Transverse colon (tissue), 4 donors: ENCODE measurements at regions not wholly inside any gene's neighbourhood (a gene's known extent, or its start where the extent isn't known, plus 50 kb on each side); places are given as distances from the start of the nearest gene placed in this dataset.

Source experiments
- DNase-seq: peaks from one replicate; pipeline ENCODE4 v3.0.0-alpha.2; 2019
- H3K27ac ChIP-seq, 4 donors: fragments of 200-600 bp; sonication (generic); 2 replicates each; pipeline ENCODE4 v1.5.1; 2016 to 2018; ENCODE audit warnings: inconsistent platforms in 4 of 4
- H3K27me3 ChIP-seq: fragments of 200-600 bp; sonication (generic); 2 replicates; pipeline ENCODE4 v1.5.1; 2017; ENCODE audit warnings: inconsistent platforms
- H3K36me3 ChIP-seq, 4 donors: fragments of 200-600 bp; sonication (generic); 2 replicates each; pipeline ENCODE4 v1.5.1; 2017 to 2019; ENCODE audit warnings: inconsistent platforms in 4 of 4
- H3K4me1 ChIP-seq, 4 donors: fragments of 200-600 bp; sonication (generic); 2 replicates each; pipeline ENCODE4 v1.5.1; 2017 to 2020; ENCODE audit warnings: inconsistent platforms in 4 of 4
- H3K4me3 ChIP-seq, 4 donors: fragments of 200-600 bp; sonication (generic); 1 replicate in 1 of 4; 2 replicates in 3 of 4; pipeline versions ENCODE4 v1.5.1 to v1.6.1; 2017 to 2019; ENCODE audit warnings: inconsistent platforms in 4 of 4
- H3K9me3 ChIP-seq, 2 donors: fragments of 200-600 bp; sonication (generic); 2 replicates each; pipeline ENCODE4 v1.5.1; 2017 to 2019; ENCODE audit warnings: inconsistent platforms in 2 of 2
- CTCF ChIP-seq, 5 experiments: fragments of 200-600 bp in 3 of 5; fragments of 450-650 bp in 2 of 5; sonication (generic) in 3 of 5; IDR thresholded peaks; 1 replicate in 2 of 5; 2 replicates in 3 of 5; pipeline ENCODE4 v1.5.1; 2016 to 2017; ENCODE audit warnings: antibody characterized with exemption in 5 of 5, inconsistent platforms in 3 of 5, mild to moderate bottlenecking in 2 of 5, moderate library complexity in 1 of 5
- EP300 ChIP-seq: sonication (generic); formaldehyde crosslinking; IDR thresholded peaks from one replicate; pipeline ENCODE4 v1.6.1; 2017; ENCODE audit warnings: antibody characterized with exemption, low read depth
- POLR2A ChIP-seq: fragments of 450-650 bp; IDR thresholded peaks from one replicate; pipeline ENCODE4 v1.6.1; 2016; ENCODE audit warnings: antibody characterized with exemption, mild to moderate bottlenecking, moderate library complexity
- POLR2AphosphoS5 ChIP-seq, 3 donors: sonication (generic); formaldehyde crosslinking; IDR thresholded peaks; one replicate each; pipeline ENCODE4 v1.6.1; 2016; ENCODE audit warnings: antibody characterized with exemption in 3 of 3
- WGBS, 2 donors: methylation state at CpG; one replicate each; pipeline ENCODE4 v1.1.5; 2018; ENCODE audit warnings: low coverage in 1 of 2; 5-methylcytosine and 5-hydroxymethylcytosine counted together
- in situ Hi-C, 4 donors: fragments of 200-750 bp; cut with MboI; loops; one replicate each; pipeline versions ENCODE4 v1.15.0 to v1.15.1; 2017; ENCODE audit warnings: low sequenced_read_pairs in 3 of 4, low pct_ligation_motif_present in 1 of 4, low pct_unique_long_range_greater_than_20kb in 1 of 4
- intact Hi-C: fragments of 100-400 bp; cut with DNase I; formaldehyde crosslinking; loops from one replicate; pipeline ENCODE4 v1.15.1; 2023; ENCODE audit warnings: low total_unique reads

GRCh38 chr12:125835852-125836251, 770.6 kb downstream of the AACS start:
- no peaks in the 10 kb centered on the region for H3K27me3 ChIP-seq
- no peak overlapping the region for H3K4me3 ChIP-seq
- TF ChIP-seq POLR2AphosphoS5 (IDR thresholded peaks at IDR 0.05) (no peak), EP300 (no peak), CTCF (IDR thresholded peaks at IDR 0.05) (no peak), POLR2A (no peak)
- H3K36me3 ChIP-seq = no peaks in the 10 kb centered on the region
- no peaks in the 10 kb centered on the region for H3K4me1 ChIP-seq
- 43 to 59% methylated on average over 2 of the region's 2 CpGs for WGBS, 2 donors
- no peak for DNase-seq
- H3K27ac ChIP-seq = no peak overlapping the region
- in situ Hi-C loops (no loop called here), intact Hi-C loops (no loop called here)
- H3K9me3 ChIP-seq = no peaks in the 10 kb centered on the region

GRCh38 chr12:125836647-125837046, 771.4 kb downstream of the AACS start:
- Histone ChIP-seq H3K27ac (no peak overlapping the region), H3K36me3 (no peaks in the 10 kb centered on the region), H3K27me3 (no peaks in the 10 kb centered on the region), H3K4me1 (no peaks in the 10 kb centered on the region), H3K4me3 (no peak overlapping the region), H3K9me3 (no peaks in the 10 kb centered on the region)
- DNase-seq = no peak
- TF ChIP-seq CTCF (IDR thresholded peaks at IDR 0.05) = no peak
- no peak for TF ChIP-seq POLR2A
- in situ Hi-C loops (no loop called here), intact Hi-C loops (no loop called here)
- 66 to 75% methylated on average over 2 of the region's 2 CpGs for WGBS, 2 donors

GRCh38 chr12:125841332-125841731, 776.1 kb downstream of the AACS start:
- no peaks in the 10 kb centered on the region for H3K27me3 ChIP-seq
- H3K4me1 ChIP-seq = no peaks in the 10 kb centered on the region
- H3K4me3 ChIP-seq = no peak overlapping the region
- intact Hi-C loops = no loop called here
- H3K9me3 ChIP-seq = no peaks in the 10 kb centered on the region
- in situ Hi-C loops = no loop called here
- no peaks in the 10 kb centered on the region for H3K36me3 ChIP-seq
- WGBS, 2 donors = 82 to 86% methylated on average over 3 to 7 of the region's 7 CpGs
- no peak for DNase-seq
- TF ChIP-seq EP300 = no peak
- no peak for TF ChIP-seq POLR2A
- no peak for TF ChIP-seq POLR2AphosphoS5 (IDR thresholded peaks at IDR 0.05)
- TF ChIP-seq CTCF (IDR thresholded peaks at IDR 0.05) = no peak
- no peak overlapping the region for H3K27ac ChIP-seq

- no peak overlapping the region for H3K27ac ChIP-seq
- intact Hi-C loops = no loop called here
- no peaks in the 10 kb centered on the region for H3K4me1 ChIP-seq
- no peaks in the 10 kb centered on the region for H3K27me3 ChIP-seq
- 69 to 74% methylated on average over 5 of the region's 5 CpGs for WGBS, 2 donors
- DNase-seq = no peak
- H3K4me3 ChIP-seq = no peak overlapping the region
- H3K36me3 ChIP-seq = no peaks in the 10 kb centered on the region
- no peaks in the 10 kb centered on the region for H3K9me3 ChIP-seq
- no peak for TF ChIP-seq POLR2AphosphoS5 (IDR thresholded peaks at IDR 0.05)
- no peak for TF ChIP-seq EP300
- no peak for TF ChIP-seq POLR2A
- TF ChIP-seq CTCF (IDR thresholded peaks at IDR 0.05) = no peak
- in situ Hi-C loops = no loop called here
Observed at GRCh38 chr12:125852116-125852515, 786.9 kb downstream of the AACS start.
